H1 (cell line): ENCODE measurements at regions not wholly inside any gene's neighbourhood (a gene's known extent, or its start where the extent isn't known, plus 50 kb on each side); places are given as distances from the start of the nearest gene placed in this dataset.

ENCODE experiments used
- CTCF ChIA-PET: fragments of 300-600 bp; sonication (Branson Sonifier 250); formaldehyde crosslinking; loops from one replicate; lab custom pipeline; 2021; ENCODE audit not compliant: partially characterized antibody; lab: Charles Lee
- POLR2A ChIA-PET: fragments of 300-600 bp; sonication (Branson Sonifier 250); formaldehyde crosslinking; loops from one replicate; lab custom pipeline; 2021; ENCODE audit warnings: inconsistent platforms; ENCODE audit not compliant: partially characterized antibody; lab: Charles Lee
- DNase-seq, 2 experiments: peaks; one replicate each; pipeline versions ENCODE4 v3.0.0 to v3.0.0-alpha.2; 2010 to 2022; ENCODE audit warnings: low spot score in 2 of 2, low read depth in 1 of 2, mixed read lengths in 1 of 2
- FAIRE-seq: peaks from 2 replicates; lab custom pipeline; 2011; peaks lifted over from hg19 to GRCh38; lab: Jason Lieb, UNC
- H2AFZ ChIP-seq: 2 replicates; pipeline ENCODE4 v1.8.1; 2012; ENCODE audit warnings: low read length, inconsistent platforms
- H2AK5ac ChIP-seq: 2 replicates; pipeline ENCODE4 v1.6.1; 2013; ENCODE audit warnings: low read depth, low read length
- H2BK120ac ChIP-seq: replicated peaks from 2 replicates; pipeline ENCODE3; 2013; ENCODE audit warnings: low read depth, low read length, inconsistent platforms
- H2BK12ac ChIP-seq: 2 replicates; pipeline ENCODE4 v1.6.1; 2013; ENCODE audit warnings: low read depth, low read length
- H2BK15ac ChIP-seq: 2 replicates; pipeline ENCODE4 v1.6.1; 2013; ENCODE audit warnings: low read length
- H2BK20ac ChIP-seq: 2 replicates; pipeline ENCODE4 v1.6.1; 2013; ENCODE audit warnings: low read length
- H2BK5ac ChIP-seq: 2 replicates; pipeline ENCODE4 v1.6.1; 2013; ENCODE audit warnings: low read depth, low read length
- H3K14ac ChIP-seq: 2 replicates; pipeline ENCODE4 v1.6.1; 2013; ENCODE audit warnings: inconsistent platforms; ENCODE audit not compliant: insufficient read length
- H3K18ac ChIP-seq: 2 replicates; pipeline ENCODE4 v1.6.1; 2013; ENCODE audit warnings: low read length; ENCODE audit errors: extremely low read depth
- H3K23ac ChIP-seq: 2 replicates; pipeline ENCODE4 v1.6.1; 2013; ENCODE audit warnings: inconsistent platforms; ENCODE audit not compliant: insufficient read length
- H3K23me2 ChIP-seq: 2 replicates; pipeline ENCODE4 v1.6.1; 2013; ENCODE audit warnings: low read depth, low read length
- H3K27ac ChIP-seq: 2 replicates; pipeline ENCODE4 v1.6.1; 2011; ENCODE audit warnings: low read depth, low read length, inconsistent platforms
- H3K27me3 ChIP-seq, 4 experiments: replicated peaks in 1 of 4; 1 replicate in 1 of 4; 2 replicates in 3 of 4; pipeline versions ENCODE4 v1.6.1 to v1.8.1; 2011 to 2013; ENCODE audit warnings: low read length in 3 of 4, mild to moderate bottlenecking in 3 of 4, inconsistent platforms in 2 of 4, mixed read lengths in 2 of 4, moderate library complexity in 1 of 4; ENCODE audit not compliant: control insufficient read depth in 3 of 4, insufficient read depth in 3 of 4; ENCODE audit errors: extremely low read depth in 1 of 4
- H3K36me3 ChIP-seq, 4 experiments: 2 replicates each; pipeline versions ENCODE4 v1.6.1 to v1.8.1; 2011 to 2013; ENCODE audit warnings: mild to moderate bottlenecking in 4 of 4, low read length in 3 of 4, moderate library complexity in 2 of 4, control low read depth in 1 of 4, inconsistent platforms in 1 of 4; ENCODE audit not compliant: insufficient read depth in 4 of 4, control insufficient read depth in 2 of 4
- H3K4ac ChIP-seq: replicated peaks from 2 replicates; pipeline ENCODE3; 2013; ENCODE audit warnings: low read length, low read depth, mixed read lengths, inconsistent platforms; ENCODE audit not compliant: insufficient read length
- H3K4me1 ChIP-seq, 4 experiments: replicated peaks in 1 of 4; 1 replicate in 1 of 4; 2 replicates in 3 of 4; pipeline versions ENCODE4 v1.6.1 to v1.8.1; 2011 to 2013; ENCODE audit warnings: low read length in 3 of 4, inconsistent platforms in 2 of 4, mixed read lengths in 1 of 4; ENCODE audit not compliant: insufficient read depth in 4 of 4, control insufficient read depth in 3 of 4
- H3K4me2 ChIP-seq, 2 experiments: 2 replicates each; pipeline versions ENCODE4 v1.6.1 to v1.8.1; 2011 to 2013; ENCODE audit warnings: low read depth in 2 of 2, low read length in 2 of 2, control low read depth in 1 of 2, inconsistent platforms in 1 of 2, mild to moderate bottlenecking in 1 of 2; ENCODE audit not compliant: insufficient read depth in 1 of 2
- H3K4me3 ChIP-seq, 4 experiments: fragments of 200-600, 300-600 bp in 1 of 4; sonication (generic), shearing (Covaris generic), sonication (Bioruptor Twin) in 1 of 4; 2 replicates each; pipeline versions ENCODE4 v1.5.1 to v1.8.1; 2011 to 2016; ENCODE audit warnings: low read length in 4 of 4, low read depth in 3 of 4, control low read depth in 2 of 4, inconsistent platforms in 2 of 4, mild to moderate bottlenecking in 2 of 4, mixed read lengths in 1 of 4, moderate library complexity in 1 of 4; ENCODE audit not compliant: insufficient read depth in 2 of 4; ENCODE audit errors: extremely low read depth in 1 of 4
- H3K56ac ChIP-seq: replicated peaks from 2 replicates; pipeline ENCODE3; 2013; ENCODE audit warnings: low read depth, mild to moderate bottlenecking, mixed read lengths, low read length, inconsistent platforms; ENCODE audit not compliant: insufficient read length
- H3K79me1 ChIP-seq: 2 replicates; pipeline ENCODE4 v1.6.1; 2013; ENCODE audit warnings: low read depth, low read length, control low read depth
- H3K79me2 ChIP-seq, 2 experiments: 2 replicates each; pipeline versions ENCODE4 v1.6.1 to v1.8.1; 2012 to 2013; ENCODE audit warnings: low read length in 2 of 2, mild to moderate bottlenecking in 2 of 2, inconsistent platforms in 1 of 2; ENCODE audit not compliant: insufficient read depth in 2 of 2, control insufficient read depth in 1 of 2
- H3K9ac ChIP-seq, 4 experiments: replicated peaks in 1 of 4; 1 replicate in 1 of 4; 2 replicates in 3 of 4; pipeline versions ENCODE4 v1.6.1 to v1.8.1; 2011 to 2013; ENCODE audit warnings: low read depth in 3 of 4, low read length in 3 of 4, control low read depth in 2 of 4, mild to moderate bottlenecking in 2 of 4, moderate library complexity in 2 of 4, inconsistent platforms in 1 of 4; ENCODE audit errors: extremely low read depth in 1 of 4
- H3K9me3 ChIP-seq, 2 experiments: 2 replicates each; pipeline versions ENCODE4 v1.6.1 to v1.8.1; 2012 to 2013; ENCODE audit warnings: mild to moderate bottlenecking in 2 of 2, moderate library complexity in 2 of 2, control low read depth in 1 of 2, inconsistent platforms in 1 of 2, low read depth in 1 of 2, low read length in 1 of 2, mixed read lengths in 1 of 2; ENCODE audit not compliant: insufficient read depth in 2 of 2
- H4K20me1 ChIP-seq, 2 experiments: replicated peaks in 1 of 2; 2 replicates each; pipeline versions ENCODE3 to v1.8.1; 2011 to 2013; ENCODE audit warnings: inconsistent platforms in 2 of 2, low read length in 2 of 2, mild to moderate bottlenecking in 1 of 2; ENCODE audit not compliant: insufficient read depth in 2 of 2, control insufficient read depth in 1 of 2
- H4K5ac ChIP-seq: 2 replicates; pipeline ENCODE4 v1.6.1; 2013; ENCODE audit warnings: low read length, low read depth, mixed read lengths, inconsistent platforms; ENCODE audit not compliant: insufficient read length
- H4K8ac ChIP-seq: 2 replicates; pipeline ENCODE4 v1.8.0; 2013; ENCODE audit warnings: mild to moderate bottlenecking, moderate library complexity, low read length, inconsistent platforms; ENCODE audit not compliant: insufficient read depth; ENCODE audit errors: extremely low read depth
- H4K91ac ChIP-seq: replicated peaks from 2 replicates; pipeline ENCODE3; 2013; ENCODE audit warnings: low read length, mixed read lengths, inconsistent platforms; ENCODE audit not compliant: insufficient read length
- BACH1 ChIP-seq: IDR thresholded peaks from 2 replicates; pipeline ENCODE4 v1.6.1; 2012; ENCODE audit warnings: low read length, improper control_type of control experiment
- CTCF ChIP-seq, 3 experiments: IDR thresholded peaks; 1 replicate in 2 of 3; 2 replicates in 1 of 3; pipeline versions ENCODE4 v1.5.1 to v1.6.1; 2011; ENCODE audit warnings: low read length in 3 of 3, mild to moderate bottlenecking in 3 of 3, inconsistent platforms in 2 of 3, low read depth in 1 of 3, moderate library complexity in 1 of 3; ENCODE audit not compliant: insufficient read depth in 1 of 3; ENCODE audit errors: control extremely low read depth in 1 of 3
- RNF2 ChIP-seq: fragments of 200-900, 300-1000 bp; sonication (generic); IDR thresholded peaks from 2 replicates; pipeline ENCODE4 v1.7.1; 2016; ENCODE audit warnings: borderline replicate concordance, low read depth, mild to moderate bottlenecking, antibody characterized with exemption, low read length; ENCODE audit not compliant: poor library complexity, severe bottlenecking; ENCODE audit errors: missing control alignments
- SIN3A ChIP-seq, 2 experiments: IDR thresholded peaks in 1 of 2; conservative IDR thresholded peaks in 1 of 2; 2 replicates each; pipeline ENCODE4 v1.6.1; 2011 to 2012; ENCODE audit warnings: low read length in 2 of 2, improper control_type of control experiment in 1 of 2, low read depth in 1 of 2, mild to moderate bottlenecking in 1 of 2
- TAF1 ChIP-seq: IDR thresholded peaks from 2 replicates; pipeline ENCODE4 v1.6.1; 2011; ENCODE audit warnings: mild to moderate bottlenecking, low read depth, low read length
- TCF12 ChIP-seq: IDR thresholded peaks from 2 replicates; pipeline ENCODE4 v1.6.1; 2011; ENCODE audit warnings: low read depth, mild to moderate bottlenecking, low read length
- WGBS, 2 experiments: shearing (Covaris generic) in 1 of 2; methylation state at CpG; one replicate each; pipeline versions ENCODE4 v1.1.6 to v1.1.7; 2013 to 2015; ENCODE audit warnings: low lambda C conversion rate in 2 of 2, mixed read lengths in 2 of 2, inconsistent platforms in 1 of 2, low coverage in 1 of 2, missing lambda C conversion rate in 1 of 2; ENCODE audit not compliant: insufficient replicate concordance in 2 of 2, insufficient coverage in 1 of 2, insufficient read length in 1 of 2; ENCODE audit errors: extremely low coverage in 1 of 2, missing lambda C conversion rate in 1 of 2; 5-methylcytosine and 5-hydroxymethylcytosine counted together
- TF ChIP-seq, protein P1 (sequence below): IDR thresholded peaks from 2 replicates; pipeline ENCODE4 v1.6.1; 2012; ENCODE audit warnings: inconsistent platforms

GRCh38 chr6:156617941-156618340, 159.2 kb upstream of the ARID1B start:
- Histone ChIP-seq H3K9ac (no peak overlapping the region), H3K4me2 (no peak overlapping the region), H2BK15ac (no peak overlapping the region), H2BK120ac (no peak overlapping the region), H3K27ac (no peak overlapping the region), H2AFZ (no peak overlapping the region), H4K8ac (no peak overlapping the region), H3K23me2 (no peaks in the 10 kb centered on the region; the same call in 1 of the 2 replicates), H3K79me1 (no peaks in the 10 kb centered on the region), H2AK5ac (no peak overlapping the region), H2BK20ac (no peak overlapping the region), H3K79me2 (no peaks in the 10 kb centered on the region), H3K27me3 (no peaks in the 10 kb centered on the region), H3K4me1 (peaks cover 0 to 6% (median 3%) of the 10 kb centered on the region in 4 experiments; a peak in 3 of 7 replicates), H3K9me3 (peaks cover 8 to 15% of the 10 kb centered on the region in 2 experiments; a peak in 3 of 4 replicates), H3K23ac (no peak overlapping the region), H3K56ac (no peak overlapping the region), H4K91ac (no peak overlapping the region), H2BK5ac (no peak overlapping the region), H4K5ac (no peak overlapping the region), H3K36me3 (no peaks in the 10 kb centered on the region), H2BK12ac (no peak overlapping the region), H3K14ac (no peak overlapping the region), H4K20me1 (no peaks in the 10 kb centered on the region), H3K4me3 (no peak overlapping the region), H3K4ac (no peak overlapping the region), H3K18ac (no peak overlapping the region)
- TF ChIP-seq BACH1 (no peak), TAF1 (no peak), SIN3A (conservative IDR thresholded peaks at IDR 0.05 in 1 of 2, IDR thresholded peaks at IDR 0.05 in 1 of 2; ENCODE audit: low read depth in 1 of 2, low read length in 2 of 2) (no peak), CTCF (IDR thresholded peaks at IDR 0.05; ENCODE audit: control extremely low read depth in 1 of 3, insufficient read depth in 1 of 3, low read depth in 1 of 3, low read length in 3 of 3) (no peak), RNF2 (no peak), TCF12 (no peak)
- TF ChIP-seq, protein P1, sequence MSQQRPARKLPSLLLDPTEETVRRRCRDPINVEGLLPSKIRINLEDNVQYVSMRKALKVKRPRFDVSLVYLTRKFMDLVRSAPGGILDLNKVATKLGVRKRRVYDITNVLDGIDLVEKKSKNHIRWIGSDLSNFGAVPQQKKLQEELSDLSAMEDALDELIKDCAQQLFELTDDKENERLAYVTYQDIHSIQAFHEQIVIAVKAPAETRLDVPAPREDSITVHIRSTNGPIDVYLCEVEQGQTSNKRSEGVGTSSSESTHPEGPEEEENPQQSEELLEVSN: no peak
- FAIRE-seq (no peak), DNase-seq (no peak)
- WGBS, 2 experiments: 79% methylated on average over 3 of the region's 3 CpGs; no CpG with 5 or more reads in 1 of the 2 experiments
- POLR2A ChIA-PET: no interaction called here
- CTCF ChIA-PET: interaction anchor here (0.7 to 1.7 kb wide), 6 partner anchors 11 to 219 kb away, joined by 3 to 4 read pairs (median 3); no protein-coding TSS in a partner anchor
